ENCODE measurements at regions not wholly inside any gene's neighbourhood (a gene's known extent, or its start where the extent isn't known, plus 50 kb on each side); places are given as distances from the start of the nearest gene placed in this dataset.
"Not testable (repeated sequence)": the region's sequence is repeated elsewhere in the genome, so short reads cannot be mapped to it uniquely, and the experiment has no call there.

DNA sequence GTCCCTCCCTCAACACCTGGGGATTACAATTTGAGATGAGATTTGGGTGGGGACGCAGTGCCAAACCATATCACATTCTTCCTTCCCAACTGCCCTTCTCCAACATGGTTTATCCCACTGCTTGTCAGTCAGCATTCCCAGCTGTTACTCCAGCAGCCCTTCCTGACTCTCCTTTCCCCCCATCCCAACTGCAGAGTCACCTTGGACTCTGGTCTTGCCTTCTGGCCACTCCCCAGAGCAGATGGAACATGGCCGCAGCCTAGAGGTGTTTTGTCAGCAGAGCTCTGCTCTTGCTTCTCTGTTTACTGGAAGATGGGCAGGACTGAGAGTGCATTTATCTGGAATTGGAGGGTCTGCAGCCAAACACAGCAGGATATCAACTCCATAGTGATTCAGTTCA is 51.2 kb upstream of the MEX3C start:
- no peak for DNase-seq

DNA sequence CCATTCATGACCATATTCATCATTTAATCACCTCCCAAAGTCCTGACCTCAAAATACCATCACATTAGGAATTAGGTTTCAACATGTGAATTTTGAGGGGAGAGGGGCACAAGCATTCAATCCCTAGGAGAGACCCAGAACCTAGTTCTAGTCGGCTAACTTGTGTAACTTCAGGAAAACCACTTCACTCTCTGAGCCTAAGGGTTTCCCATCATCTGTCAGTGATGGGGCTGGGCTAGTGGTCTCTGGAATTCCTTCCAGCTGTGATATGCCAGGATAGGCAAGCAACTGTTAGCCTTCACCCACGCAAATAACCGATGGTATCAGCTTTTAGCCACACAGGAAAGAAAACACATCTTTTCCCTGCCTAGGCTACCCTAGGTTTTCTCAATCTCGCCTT is 52.5 kb upstream of the MEX3C start:
- no peak for DNase-seq

DNA sequence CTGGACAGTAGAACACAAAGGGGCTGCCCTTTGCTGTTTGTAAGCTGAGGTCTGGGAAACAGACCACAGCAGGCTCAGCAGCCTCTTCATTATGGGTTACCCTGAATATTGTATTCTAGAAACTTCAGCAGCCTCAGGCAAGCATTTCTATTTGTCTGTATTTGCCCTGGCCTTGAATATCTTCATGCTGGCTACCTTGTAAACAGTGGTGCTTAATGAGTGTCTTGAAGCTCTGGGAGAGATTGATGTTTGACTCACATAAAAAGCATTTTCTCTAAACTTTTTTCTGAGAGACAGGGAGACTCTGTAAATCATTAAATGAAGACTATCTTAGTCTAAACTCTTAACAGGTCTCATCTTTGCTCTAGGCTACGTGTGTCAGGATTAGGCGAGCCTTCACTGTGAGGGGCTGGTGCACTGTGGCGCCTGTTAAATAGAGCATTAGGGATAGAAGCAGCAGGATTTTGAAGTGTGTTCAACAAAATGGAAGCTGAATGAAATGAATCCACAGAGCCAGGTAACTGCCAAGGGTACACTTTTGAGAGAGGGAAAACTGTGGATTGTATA is 53.1 kb upstream of the MEX3C start:
- DNase-seq = no peak

DNA sequence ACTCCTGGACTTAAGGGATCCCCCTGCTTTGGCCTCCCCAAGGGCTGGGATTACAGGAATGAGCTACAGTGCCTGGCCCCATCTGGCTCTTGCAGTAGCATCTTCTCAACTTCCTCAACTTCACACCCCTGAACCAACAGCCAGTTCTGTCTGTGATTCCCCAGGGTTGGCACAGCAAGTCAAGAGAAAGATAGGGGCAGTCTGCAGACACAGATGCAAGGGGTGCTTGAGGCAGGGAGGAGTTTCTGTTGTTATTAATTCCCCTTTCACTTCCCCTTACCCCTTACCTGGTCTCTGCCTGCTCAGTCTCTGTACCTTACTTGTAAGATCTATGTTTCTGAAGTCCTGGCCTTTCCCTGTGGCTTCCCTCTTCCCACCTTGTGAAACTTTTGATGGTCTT is 54.1 kb upstream of the MEX3C start:
- DNase-seq = no peak

DNA sequence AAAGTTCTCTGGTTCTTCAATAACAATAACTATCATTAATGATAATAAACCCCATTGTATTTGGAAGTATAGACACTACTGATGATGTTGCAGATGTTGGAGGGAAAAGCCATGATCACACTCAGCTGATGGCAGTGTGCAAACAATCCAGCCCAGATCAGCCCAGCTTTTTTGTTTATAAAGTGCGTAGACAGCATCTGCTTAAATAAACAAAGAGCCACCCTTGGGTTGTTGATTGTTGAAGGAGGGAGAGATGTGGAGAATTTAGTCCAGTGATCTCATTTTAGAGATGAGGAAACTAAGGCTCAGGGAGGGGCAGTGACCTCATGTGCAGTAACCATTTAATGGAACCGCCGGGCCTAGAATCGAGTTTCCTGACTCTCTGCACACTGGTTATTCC is 56.0 kb upstream of the MEX3C start:
- no peak for DNase-seq

DNA sequence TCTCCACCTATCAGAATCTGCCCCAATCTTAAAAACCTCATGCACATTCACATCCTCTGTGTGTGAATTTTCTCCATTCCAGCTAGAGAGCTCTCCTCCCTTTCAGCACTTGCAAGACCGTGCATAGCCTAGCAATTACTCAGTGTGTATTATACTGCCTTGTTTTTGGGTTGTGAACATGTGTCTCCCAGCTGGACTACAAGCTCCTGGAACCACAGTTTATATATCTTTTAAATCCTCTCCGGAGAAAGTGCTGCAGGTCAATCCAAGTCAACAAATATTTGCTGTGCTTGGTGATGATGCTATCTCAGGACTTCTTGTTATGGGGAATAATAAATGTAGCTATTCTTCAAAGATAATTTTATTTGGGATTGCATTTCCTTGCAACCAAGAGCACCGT is 58.2 kb upstream of the MEX3C start:
- no peak for DNase-seq

DNA sequence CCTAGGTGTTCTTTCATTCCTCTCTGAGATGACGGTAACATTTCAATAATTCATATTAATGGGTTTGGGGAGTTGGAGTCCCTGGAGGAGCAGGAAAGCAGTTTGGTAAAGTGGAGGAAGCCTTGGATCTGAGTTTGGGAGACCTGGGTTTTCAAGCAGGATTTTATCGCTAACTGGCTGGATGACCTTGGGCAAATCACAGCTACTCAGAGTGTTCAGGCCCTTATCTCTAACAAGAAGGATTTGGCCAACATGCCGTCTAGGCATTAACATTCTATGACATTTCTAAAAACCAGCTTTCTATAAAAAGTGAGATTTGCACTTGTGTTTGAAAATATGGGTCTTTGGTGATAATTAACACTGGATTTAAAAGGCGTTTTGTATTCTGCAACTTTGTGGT is 59.7 kb upstream of the MEX3C start:
- no peak for DNase-seq

DNA sequence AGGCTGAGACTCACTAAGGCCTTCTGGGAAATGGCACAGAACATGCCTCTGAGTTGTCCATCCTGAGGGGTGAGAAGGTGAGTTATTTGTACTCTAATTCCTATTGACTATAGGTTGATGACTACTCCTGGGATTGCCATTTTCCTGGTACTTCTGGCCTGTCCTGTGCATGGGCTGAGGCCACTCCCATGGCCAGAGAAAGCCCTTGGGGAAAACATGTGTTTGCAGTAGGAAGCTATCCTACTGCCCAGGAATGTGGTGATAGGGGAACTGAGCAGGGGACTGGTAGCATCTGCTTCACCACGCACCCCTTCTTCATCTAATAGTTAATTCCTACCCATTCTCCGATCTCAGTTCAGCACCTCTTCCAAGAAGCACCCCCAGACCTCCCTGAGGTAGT is 62.6 kb upstream of the MEX3C start:
- no peak for DNase-seq

DNA sequence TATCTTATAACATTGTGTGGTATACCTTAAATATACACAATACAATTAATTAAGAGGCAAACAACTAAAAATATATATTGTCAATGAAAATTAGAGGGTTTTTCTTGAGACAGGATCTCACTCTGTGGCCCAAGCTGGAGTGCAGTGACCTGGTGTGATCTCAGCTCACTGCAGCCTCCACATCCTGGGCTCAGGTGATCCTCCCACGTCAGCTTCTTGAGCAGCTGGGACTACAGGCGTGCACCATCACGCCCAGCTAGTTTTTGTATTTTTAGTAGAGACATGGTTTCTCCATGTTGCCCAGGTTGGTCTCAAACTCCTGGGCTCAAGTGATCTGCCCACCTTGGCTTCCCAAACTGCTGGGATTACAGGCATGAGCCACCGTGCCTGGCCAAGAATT is 68.6 kb upstream of the MEX3C start:
- not testable (repeated sequence) for DNase-seq

DNA sequence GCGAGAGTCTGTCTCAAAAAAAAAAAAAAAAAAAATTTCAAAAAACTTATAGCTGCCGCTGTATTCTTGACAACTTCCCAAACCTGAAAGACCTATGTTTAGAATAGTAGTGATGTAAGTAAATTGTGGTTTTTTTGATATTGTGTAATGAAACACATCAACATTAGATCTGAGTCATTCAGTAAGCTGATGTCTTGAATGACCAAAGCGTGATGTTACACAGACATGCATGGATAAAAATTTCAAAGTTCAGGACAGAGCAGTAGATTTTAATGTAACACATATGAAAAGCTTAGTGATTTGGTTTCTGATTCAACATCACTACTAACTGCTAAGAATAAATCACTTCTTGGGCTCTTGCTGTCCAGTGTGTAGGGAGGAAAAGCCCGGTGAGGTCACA is 69.3 kb upstream of the MEX3C start:
- DNase-seq = no peak

DNA sequence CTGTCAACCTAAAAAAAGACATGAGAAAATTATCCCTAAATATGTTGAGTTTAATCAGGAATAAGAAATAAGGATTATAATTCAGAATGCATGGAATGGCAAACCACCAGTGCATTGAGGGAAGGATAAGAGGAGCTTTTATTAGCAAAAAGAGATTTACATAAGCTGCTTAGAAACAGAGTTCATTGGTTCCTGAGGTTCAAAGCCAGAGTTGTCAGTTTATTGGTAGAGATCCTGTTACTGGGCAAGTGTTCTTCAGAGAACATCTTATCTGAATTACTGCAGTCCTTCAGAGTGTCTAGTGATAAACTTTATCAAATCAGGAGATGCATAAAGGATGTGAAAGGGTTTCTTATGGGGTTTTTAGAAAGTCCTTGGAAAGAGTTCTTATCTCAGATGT is 76.0 kb upstream of the MEX3C start:
- no peak for DNase-seq

DNA sequence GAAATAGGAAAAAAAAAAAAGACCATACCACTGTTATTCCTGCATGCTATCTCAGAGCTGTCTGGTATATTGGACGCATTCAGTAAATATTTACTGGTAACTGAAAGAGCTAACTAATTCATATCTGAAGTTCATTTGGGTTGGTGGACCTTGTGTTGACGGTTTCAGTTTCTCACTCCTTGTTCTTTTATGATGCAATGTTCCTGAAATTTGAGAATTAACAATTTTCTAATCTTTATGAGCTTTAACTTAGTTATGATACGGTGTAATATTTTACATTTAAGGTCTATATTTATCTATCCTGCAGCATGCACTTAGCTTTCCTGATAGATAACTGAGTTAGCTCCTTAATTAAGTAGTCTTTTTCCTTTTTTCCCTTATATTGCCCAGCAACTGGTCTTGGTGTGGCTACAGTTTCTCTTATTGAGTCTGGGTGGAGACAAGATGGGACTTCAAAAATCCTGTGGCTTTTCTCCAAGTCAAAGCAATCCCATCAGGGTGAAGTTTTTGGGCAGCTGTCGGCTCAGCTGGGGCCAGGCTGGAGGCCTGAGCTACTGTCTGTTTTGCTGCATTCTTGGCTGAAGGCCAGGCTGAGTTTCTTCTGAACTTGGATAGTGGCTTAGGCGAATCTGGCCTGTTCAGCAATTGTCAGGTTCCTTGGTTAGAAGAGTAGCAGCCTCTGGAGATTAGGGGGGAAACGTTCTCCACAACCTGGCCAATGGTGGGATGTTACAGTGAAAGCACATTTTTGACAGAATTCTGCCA is 78.4 kb upstream of the MEX3C start:
- DNase-seq = peak; percentile 55

DNA sequence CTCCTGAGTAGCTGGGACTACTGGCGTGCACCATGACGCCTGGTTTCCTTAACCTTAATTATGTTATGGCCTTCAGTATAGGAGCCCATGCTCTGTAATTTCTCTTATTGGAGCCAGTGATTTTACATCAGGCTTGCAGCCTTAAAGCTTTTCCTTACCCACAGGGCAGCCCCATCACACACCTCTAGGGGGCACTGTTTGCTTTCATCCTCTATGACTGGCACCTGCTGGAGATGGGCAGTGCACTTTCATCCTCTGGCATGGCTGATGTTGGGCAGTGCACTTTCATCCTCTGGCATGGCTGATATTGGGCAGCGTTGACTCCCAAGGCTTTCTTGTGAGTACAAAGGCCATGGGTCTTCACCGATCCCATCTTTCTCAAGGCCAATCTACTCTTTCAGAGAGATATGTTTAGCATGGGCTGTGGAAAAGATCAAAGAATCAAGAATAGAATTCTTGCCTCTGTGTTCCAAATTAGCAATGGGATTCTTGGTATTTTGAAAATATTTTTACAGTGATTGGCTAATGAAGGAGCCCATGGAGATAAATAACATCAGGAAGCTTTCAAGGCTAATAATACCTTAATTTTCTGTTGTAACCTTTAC is 80.7 kb upstream of the MEX3C start:
- no peak for DNase-seq

DNA sequence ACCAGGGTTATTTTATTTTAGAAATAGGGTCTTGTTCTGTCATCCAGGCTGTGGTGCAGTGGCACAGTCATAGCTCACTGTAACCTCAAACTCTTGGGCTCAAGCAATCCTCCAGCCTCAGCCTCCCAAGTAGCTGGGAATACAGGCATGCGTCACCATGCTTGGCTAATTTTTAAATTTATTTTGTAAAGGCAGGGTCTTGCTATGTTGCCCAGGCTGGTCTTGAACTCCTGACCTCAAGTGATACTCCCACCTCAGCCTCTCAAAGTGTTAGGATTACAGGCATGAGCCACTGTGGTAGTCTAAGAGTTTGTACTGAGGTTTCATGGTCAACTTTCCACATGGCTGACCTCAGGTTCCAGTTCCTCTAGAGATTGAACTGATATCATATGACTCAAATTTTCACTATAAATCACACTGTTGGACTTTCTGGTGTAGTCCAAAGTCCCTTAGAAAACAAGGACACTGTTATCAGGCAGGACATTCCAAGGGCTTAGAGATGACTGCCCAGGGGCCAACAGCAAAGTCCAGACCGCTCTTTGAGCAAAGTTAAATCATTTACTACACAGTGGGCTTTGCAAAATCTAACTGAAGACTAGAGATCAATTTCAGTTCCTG is 82.0 kb upstream of the MEX3C start:
- no peak for DNase-seq

DNA sequence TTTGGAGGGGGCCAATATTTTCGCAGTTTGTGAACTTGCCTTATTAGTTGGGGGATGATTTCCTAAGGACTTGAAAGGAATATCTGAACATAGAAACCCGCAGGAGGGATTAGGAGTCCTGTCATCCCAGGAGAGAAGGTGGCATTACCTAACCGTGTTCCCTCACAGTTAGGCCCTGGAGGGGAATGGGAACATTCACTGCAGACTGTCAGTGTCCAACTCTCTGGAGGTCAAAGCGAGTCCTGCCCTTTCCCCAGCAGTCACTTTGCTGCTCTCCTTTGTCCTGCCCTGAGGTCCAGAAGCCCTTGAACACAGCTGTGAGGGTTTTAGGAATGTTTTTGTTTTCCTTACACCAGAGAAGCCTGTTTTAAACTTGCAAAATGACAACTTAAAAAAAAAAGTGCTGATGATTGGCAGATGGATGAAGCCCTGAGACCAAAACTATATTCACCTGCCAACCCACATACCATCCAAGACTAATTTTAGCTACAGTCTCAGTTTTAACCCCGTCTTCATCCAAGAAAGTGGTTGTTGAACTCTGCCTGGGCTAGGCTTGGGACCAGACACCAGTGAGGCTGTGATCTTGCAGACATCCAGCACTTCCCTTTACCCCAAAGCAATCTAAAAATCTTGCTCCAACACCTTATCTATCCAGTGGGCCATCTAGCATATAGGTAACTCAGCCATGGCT is 90.5 kb upstream of the MEX3C start:
- no peak for DNase-seq

DNA sequence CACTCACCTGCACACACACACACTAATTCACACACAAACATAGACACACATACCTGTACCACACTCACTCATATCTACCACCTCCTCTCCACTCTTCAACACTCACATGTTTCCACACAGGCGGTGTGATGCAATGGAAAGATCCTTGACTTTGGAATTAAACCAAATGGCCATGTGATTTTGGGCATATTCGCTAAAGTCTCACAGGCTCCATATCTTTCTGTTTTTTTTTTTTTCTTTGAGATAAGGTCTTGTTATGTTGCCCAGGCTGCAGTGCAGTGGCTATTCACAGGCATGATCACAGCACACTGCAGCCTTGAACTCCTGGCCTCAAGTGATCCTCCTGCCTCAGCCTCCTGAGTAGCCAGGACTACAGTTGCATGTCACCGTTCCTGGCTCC is 91.1 kb upstream of the MEX3C start:
- DNase-seq = no peak

DNA sequence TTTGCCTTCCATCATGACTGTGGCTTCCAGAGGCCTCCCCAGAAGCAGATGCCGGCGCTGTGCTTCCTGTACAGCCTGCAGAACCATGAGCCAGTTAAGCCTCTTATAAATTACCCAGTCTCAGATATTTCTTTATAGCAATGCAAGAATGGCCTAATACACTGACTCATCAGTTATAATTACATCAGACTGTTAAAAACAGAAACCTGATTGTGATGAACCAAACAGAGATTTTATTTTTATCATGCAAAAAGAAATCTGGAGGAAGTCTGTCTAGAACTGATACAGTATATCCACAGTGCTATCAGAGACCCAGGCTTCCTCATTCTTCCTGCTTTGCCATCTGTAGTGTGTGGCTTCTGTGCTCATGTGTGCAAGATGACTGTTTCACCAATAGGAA is 93.4 kb upstream of the MEX3C start:
- no peak for DNase-seq

DNA sequence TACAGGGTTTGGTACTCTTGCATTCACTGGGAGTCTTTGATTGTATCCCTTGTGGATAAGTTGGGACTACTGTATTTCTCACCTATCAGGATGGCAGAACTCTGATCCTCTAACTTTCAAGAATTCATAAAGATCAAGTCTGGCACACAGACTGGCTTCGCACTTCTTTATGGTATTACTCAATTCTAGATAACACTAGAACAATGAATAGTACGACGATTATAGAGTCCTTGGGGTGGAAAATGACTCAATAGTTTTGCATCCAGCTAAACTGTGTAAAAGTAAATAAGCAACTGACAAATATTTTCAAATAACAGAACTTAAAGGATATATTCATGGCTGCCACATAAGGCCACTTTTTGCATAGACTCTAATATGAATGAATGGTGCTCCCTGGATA is 103.4 kb upstream of the MEX3C start:
- DNase-seq = no peak

DNA sequence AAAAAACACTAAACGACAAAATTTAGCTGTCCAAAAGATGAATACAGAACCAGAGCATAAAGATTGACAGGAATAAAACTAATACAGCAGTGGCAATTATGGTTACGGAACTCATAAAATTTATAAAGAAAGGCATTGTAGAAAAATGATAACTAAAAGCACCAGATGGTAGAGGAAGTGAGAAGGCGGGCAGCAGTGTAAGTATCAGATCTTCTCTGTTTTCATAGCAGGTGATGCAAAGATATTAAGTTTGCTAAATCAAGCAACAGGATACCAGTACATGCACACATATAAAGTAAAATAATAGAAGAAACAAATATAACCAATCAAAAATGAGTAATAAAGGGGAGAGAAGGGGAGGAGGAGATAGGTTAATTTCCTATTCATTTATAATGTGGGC is 103.9 kb upstream of the MEX3C start:
- no peak for DNase-seq

DNA sequence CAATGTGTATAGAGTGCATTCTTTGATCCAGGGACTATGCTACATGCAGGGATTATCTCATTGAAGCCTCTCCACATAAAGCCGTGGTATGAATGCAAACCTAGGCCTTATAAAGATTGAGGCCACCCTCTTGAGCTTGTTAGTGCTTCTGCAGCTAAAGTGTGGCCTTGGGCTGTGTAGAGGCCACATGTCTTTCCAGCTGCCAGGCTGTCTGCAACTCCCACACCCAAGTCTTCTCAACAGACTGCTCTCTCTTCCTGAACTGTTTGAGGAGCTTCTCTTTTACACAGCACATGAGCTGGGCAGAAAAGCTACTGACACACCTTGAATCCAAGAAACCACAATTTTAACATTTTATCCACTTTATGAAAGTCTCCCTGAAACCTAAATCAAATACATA is 119.2 kb upstream of the MEX3C start:
- DNase-seq = no peak

DNA sequence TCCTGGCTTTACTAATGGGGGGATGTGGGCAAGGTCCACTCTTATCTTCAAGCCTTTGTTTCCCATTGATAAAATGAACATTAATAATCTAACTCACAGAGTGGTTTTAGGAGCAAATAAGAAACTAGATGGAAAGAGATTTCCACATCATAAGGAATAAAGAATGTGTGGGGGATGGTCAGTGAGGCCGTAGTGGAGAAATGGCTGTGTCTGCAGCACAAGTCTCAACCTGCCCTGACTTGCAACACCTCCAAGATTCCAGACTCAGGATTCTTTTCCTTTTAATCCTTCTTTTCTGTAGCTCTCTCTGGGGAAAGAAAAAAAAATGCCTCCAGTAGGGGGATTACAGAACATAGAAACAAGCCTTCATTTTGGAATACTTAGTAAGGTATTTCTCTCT is 124.2 kb upstream of the MEX3C start:
- DNase-seq = no peak

DNA sequence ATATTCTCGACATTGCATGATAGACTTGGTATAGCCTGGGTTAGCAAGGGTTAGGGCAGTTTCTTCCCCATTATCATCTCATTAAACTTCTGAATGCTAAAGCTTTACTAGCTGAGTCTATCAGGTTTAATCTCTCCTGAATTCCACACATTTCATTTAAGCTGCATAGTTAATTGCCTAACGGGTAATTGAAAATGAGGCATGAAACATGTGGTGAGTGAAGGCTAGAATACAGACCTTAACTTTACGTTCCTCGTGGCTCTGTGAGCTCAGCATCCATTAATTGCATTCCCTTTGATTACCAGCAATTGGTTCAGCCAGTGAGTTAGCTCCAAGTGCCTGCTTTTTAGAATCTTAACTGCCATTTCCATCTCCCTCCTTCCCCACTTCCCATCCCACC is 126.5 kb upstream of the MEX3C start:
- DNase-seq = no peak

DNA sequence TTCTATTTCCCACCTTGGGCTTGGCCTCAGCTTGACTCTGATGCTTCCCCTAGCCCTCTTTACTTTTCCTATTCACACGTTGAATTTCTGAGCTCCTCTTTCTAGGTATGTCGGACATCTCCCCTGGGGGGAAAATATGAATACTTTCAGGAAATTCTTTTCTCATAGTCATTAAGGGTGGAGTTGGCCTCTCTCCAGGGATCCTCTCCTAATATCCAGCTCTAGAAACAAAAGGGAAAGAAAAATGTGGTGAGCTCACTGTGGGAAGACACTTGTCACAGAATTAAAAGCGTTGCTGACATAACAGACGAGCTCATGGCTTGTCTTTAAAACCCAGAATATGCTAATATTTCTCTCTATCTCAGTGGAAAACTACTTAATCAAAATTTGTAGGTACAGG is 132.7 kb upstream of the MEX3C start:
- peak; percentile 10 for DNase-seq

Data from muscle of arm (tissue), 1 donor.